Neuronal stem cell (in vitro differentiated cells): ENCODE measurements at regions not wholly inside any gene's neighbourhood (a gene's known extent, or its start where the extent isn't known, plus 50 kb on each side); places are given as distances from the start of the nearest gene placed in this dataset.
"Not testable (repeated sequence)": the region's sequence is repeated elsewhere in the genome, so short reads cannot be mapped to it uniquely, and the experiment has no call there.

Experiments
- DNase-seq: peaks from one replicate; pipeline ENCODE4 v3.0.0-alpha.2; 2013; ENCODE audit warnings: low spot score
- H2AFZ ChIP-seq: one replicate; pipeline ENCODE4 v1.6.1; 2013; ENCODE audit warnings: mild to moderate bottlenecking, low read length, inconsistent platforms
- H2AK5ac ChIP-seq: 2 replicates; pipeline ENCODE4 v1.6.1; 2013; ENCODE audit warnings: low read depth, mild to moderate bottlenecking, inconsistent platforms, low read length, moderate library complexity, mixed read lengths
- H2BK120ac ChIP-seq: 2 replicates; pipeline ENCODE4 v1.6.1; 2013; ENCODE audit warnings: low read depth, mild to moderate bottlenecking, inconsistent platforms, low read length, moderate library complexity, mixed read lengths
- H2BK12ac ChIP-seq: one replicate; pipeline ENCODE4 v1.6.1; 2013; ENCODE audit warnings: low read length, inconsistent platforms
- H2BK15ac ChIP-seq: 2 replicates; pipeline ENCODE4 v1.6.1; 2013; ENCODE audit warnings: mild to moderate bottlenecking, low read length, inconsistent platforms, mixed read lengths
- H2BK5ac ChIP-seq: one replicate; pipeline ENCODE4 v1.6.1; 2013; ENCODE audit warnings: inconsistent platforms, mild to moderate bottlenecking, low read length, moderate library complexity
- H3K14ac ChIP-seq: one replicate; pipeline ENCODE4 v1.6.1; 2013; ENCODE audit warnings: low read length, inconsistent platforms
- H3K18ac ChIP-seq: 2 replicates; pipeline ENCODE4 v1.6.1; 2013; ENCODE audit warnings: low read length, inconsistent platforms
- H3K23ac ChIP-seq: 2 replicates; pipeline ENCODE4 v1.6.1; 2013; ENCODE audit warnings: low read depth, mild to moderate bottlenecking, mixed read lengths, low read length, inconsistent platforms; ENCODE audit not compliant: poor library complexity
- H3K27ac ChIP-seq: replicated peaks from 3 replicates; pipeline ENCODE4 v1.5.1; 2013; ENCODE audit warnings: low read length, inconsistent platforms
- H3K27me3 ChIP-seq, 3 experiments: 2 replicates each; pipeline ENCODE4 v1.6.1; 2013; ENCODE audit warnings: low read length in 3 of 3, mild to moderate bottlenecking in 2 of 3, inconsistent platforms in 1 of 3, low read depth in 1 of 3, mixed read lengths in 1 of 3, moderate library complexity in 1 of 3; ENCODE audit not compliant: control insufficient read depth in 3 of 3, insufficient read depth in 3 of 3
- H3K36me3 ChIP-seq, 2 donors: replicated peaks in 1 of 2; 2 replicates each; pipeline ENCODE4 v1.6.1; 2013; ENCODE audit warnings: low read length in 2 of 2; ENCODE audit not compliant: control insufficient read depth in 2 of 2, insufficient read depth in 2 of 2
- H3K4ac ChIP-seq: 2 replicates; pipeline ENCODE4 v1.6.1; 2013; ENCODE audit warnings: inconsistent platforms, mild to moderate bottlenecking, low read length, moderate library complexity
- H3K4me1 ChIP-seq, 2 donors: 1 replicate in 1 of 2; 2 replicates in 1 of 2; pipeline ENCODE4 v1.6.1; 2013; ENCODE audit warnings: low read length in 2 of 2, low read depth in 1 of 2; ENCODE audit not compliant: control insufficient read depth in 2 of 2, insufficient read depth in 1 of 2
- H3K4me2 ChIP-seq: one replicate; pipeline ENCODE4 v1.6.1; 2013; ENCODE audit warnings: mild to moderate bottlenecking, low read length, inconsistent platforms; ENCODE audit not compliant: insufficient read depth, poor library complexity, severe bottlenecking
- H3K4me3 ChIP-seq, 2 donors: 2 replicates each; pipeline ENCODE4 v1.5.1; 2013; ENCODE audit warnings: low read length in 2 of 2, mild to moderate bottlenecking in 2 of 2, inconsistent platforms in 1 of 2, moderate library complexity in 1 of 2
- H3K79me1 ChIP-seq: one replicate; pipeline ENCODE4 v1.6.1; 2013; ENCODE audit warnings: low read depth, mild to moderate bottlenecking, inconsistent platforms, low read length, moderate library complexity
- H3K9ac ChIP-seq: one replicate; pipeline ENCODE4 v1.6.1; 2013; ENCODE audit warnings: mild to moderate bottlenecking, low read depth, low read length, inconsistent platforms; ENCODE audit not compliant: poor library complexity
- H3K9me3 ChIP-seq, 2 donors: replicated peaks in 1 of 2; 2 replicates each; pipeline versions ENCODE3 to v1.6.1; 2013; ENCODE audit warnings: low read length in 2 of 2, mild to moderate bottlenecking in 2 of 2, inconsistent platforms in 1 of 2, low read depth in 1 of 2, mixed read lengths in 1 of 2, moderate library complexity in 1 of 2; ENCODE audit not compliant: control insufficient read depth in 2 of 2, insufficient read depth in 1 of 2
- H4K8ac ChIP-seq: one replicate; pipeline ENCODE4 v1.6.1; 2013; ENCODE audit warnings: low read depth, mild to moderate bottlenecking, inconsistent platforms, low read length, moderate library complexity
- H4K91ac ChIP-seq: one replicate; pipeline ENCODE4 v1.6.1; 2013; ENCODE audit warnings: low read length, low read depth, mild to moderate bottlenecking, inconsistent platforms; ENCODE audit not compliant: poor library complexity
- WGBS, 2 donors: extraction: QIAGEN DNeasy Blood & Tissue Kit; methylation state at CpG; one replicate each; pipeline ENCODE4 v1.1.7; 2013; ENCODE audit warnings: missing lambda C conversion rate in 2 of 2, mixed read lengths in 1 of 2; ENCODE audit not compliant: insufficient read length in 2 of 2, insufficient replicate concordance in 1 of 2; ENCODE audit errors: extremely low coverage in 2 of 2; 5-methylcytosine and 5-hydroxymethylcytosine counted together

- not testable (repeated sequence) for H3K36me3 ChIP-seq, H3K4ac ChIP-seq, H2BK120ac ChIP-seq, H3K4me1 ChIP-seq, H3K4me2 ChIP-seq, H3K9ac ChIP-seq, H3K18ac ChIP-seq, H3K14ac ChIP-seq, DNase-seq, H3K27ac ChIP-seq, H4K8ac ChIP-seq, H2BK12ac ChIP-seq, H2BK15ac ChIP-seq, H2AFZ ChIP-seq, H3K27me3 ChIP-seq, H2BK5ac ChIP-seq, H4K91ac ChIP-seq, H3K23ac ChIP-seq, H3K9me3 ChIP-seq, H3K4me3 ChIP-seq, H3K79me1 ChIP-seq, H2AK5ac ChIP-seq
- no CpG with 5 or more reads among the region's 3 CpGs for WGBS, 2 donors
These were observed 77.7 kb upstream of the CXCL13 start for GRCh38 chr4:77527900-77528299.

GRCh38 chr4:77538144-77538543, 67.5 kb upstream of the CXCL13 start:
- H2AK5ac ChIP-seq = no peak overlapping the region
- H3K23ac ChIP-seq = no peak overlapping the region
- H3K4ac ChIP-seq = no peak overlapping the region
- H3K27me3 ChIP-seq = no peaks in the 10 kb centered on the region
- DNase-seq = no peak
- H3K79me1 ChIP-seq = no peaks in the 10 kb centered on the region
- no peak overlapping the region for H2BK12ac ChIP-seq
- H2BK120ac ChIP-seq = no peak overlapping the region
- H3K4me2 ChIP-seq = no peak overlapping the region
- no peak overlapping the region for H3K9ac ChIP-seq
- no peak overlapping the region for H4K91ac ChIP-seq
- H3K27ac ChIP-seq = no peak overlapping the region
- H3K36me3 ChIP-seq = no peaks in the 10 kb centered on the region
- H3K14ac ChIP-seq = no peak overlapping the region
- no peak overlapping the region for H2AFZ ChIP-seq
- H2BK15ac ChIP-seq = no peak overlapping the region
- H2BK5ac ChIP-seq = no peak overlapping the region
- H4K8ac ChIP-seq = no peak overlapping the region
- H3K4me1 ChIP-seq = no peaks in the 10 kb centered on the region
- no peak overlapping the region for H3K18ac ChIP-seq
- H3K9me3 ChIP-seq = peaks cover 0 to 3% of the 10 kb centered on the region in 2 donors
- no peak overlapping the region for H3K4me3 ChIP-seq

- no peaks in the 10 kb centered on the region for H3K4me1 ChIP-seq
- H2AK5ac ChIP-seq = no peak overlapping the region
- H3K4me3 ChIP-seq = no peak overlapping the region
- no peak overlapping the region for H4K8ac ChIP-seq
- H2BK12ac ChIP-seq = no peak overlapping the region
- H3K4me2 ChIP-seq = no peak overlapping the region
- H3K79me1 ChIP-seq = no peaks in the 10 kb centered on the region
- no peak overlapping the region for H4K91ac ChIP-seq
- H3K27ac ChIP-seq = no peak overlapping the region
- no peak overlapping the region for H2BK15ac ChIP-seq
- H2BK120ac ChIP-seq = no peak overlapping the region
- WGBS, 2 donors = no CpG with 5 or more reads among the region's 4 CpGs
- H2AFZ ChIP-seq = no peak overlapping the region
- no peak overlapping the region for H2BK5ac ChIP-seq
- H3K4ac ChIP-seq = no peak overlapping the region
- no peak overlapping the region for H3K14ac ChIP-seq
- no peak for DNase-seq
- H3K18ac ChIP-seq = no peak overlapping the region
- H3K9me3 ChIP-seq = peaks cover 0 to 3% of the 10 kb centered on the region in 2 donors
- H3K36me3 ChIP-seq = no peaks in the 10 kb centered on the region
- H3K9ac ChIP-seq = no peak overlapping the region
- H3K27me3 ChIP-seq = no peaks in the 10 kb centered on the region
- H3K23ac ChIP-seq = no peak overlapping the region
These were observed 67.0 kb upstream of the CXCL13 start for GRCh38 chr4:77538574-77539157.
